ENCODE measurements at regions not wholly inside any gene's neighbourhood (a gene's known extent, or its start where the extent isn't known, plus 50 kb on each side); places are given as distances from the start of the nearest gene placed in this dataset.

DNA sequence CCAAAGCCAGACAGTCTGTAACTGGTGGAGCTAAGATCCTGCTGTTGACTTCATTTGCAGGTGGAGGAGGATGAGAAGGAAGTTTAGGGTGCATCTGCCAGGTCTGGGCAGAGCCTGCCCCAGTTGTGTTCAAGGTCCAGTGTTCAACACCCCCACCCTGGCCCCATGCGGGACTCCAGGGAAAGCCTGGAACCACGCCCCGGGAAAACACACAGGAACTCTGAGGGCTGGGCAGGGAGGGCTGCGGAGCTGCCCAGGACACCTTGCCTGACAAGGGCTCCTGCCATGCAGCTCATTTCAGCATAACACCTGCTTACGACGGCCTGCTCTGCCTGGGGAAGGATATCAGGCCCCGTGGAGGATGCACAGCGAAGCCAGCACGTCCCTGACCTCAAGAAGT is 286.3 kb downstream of the XXYLT1 start:
- TF ChIP-seq, protein P1, sequence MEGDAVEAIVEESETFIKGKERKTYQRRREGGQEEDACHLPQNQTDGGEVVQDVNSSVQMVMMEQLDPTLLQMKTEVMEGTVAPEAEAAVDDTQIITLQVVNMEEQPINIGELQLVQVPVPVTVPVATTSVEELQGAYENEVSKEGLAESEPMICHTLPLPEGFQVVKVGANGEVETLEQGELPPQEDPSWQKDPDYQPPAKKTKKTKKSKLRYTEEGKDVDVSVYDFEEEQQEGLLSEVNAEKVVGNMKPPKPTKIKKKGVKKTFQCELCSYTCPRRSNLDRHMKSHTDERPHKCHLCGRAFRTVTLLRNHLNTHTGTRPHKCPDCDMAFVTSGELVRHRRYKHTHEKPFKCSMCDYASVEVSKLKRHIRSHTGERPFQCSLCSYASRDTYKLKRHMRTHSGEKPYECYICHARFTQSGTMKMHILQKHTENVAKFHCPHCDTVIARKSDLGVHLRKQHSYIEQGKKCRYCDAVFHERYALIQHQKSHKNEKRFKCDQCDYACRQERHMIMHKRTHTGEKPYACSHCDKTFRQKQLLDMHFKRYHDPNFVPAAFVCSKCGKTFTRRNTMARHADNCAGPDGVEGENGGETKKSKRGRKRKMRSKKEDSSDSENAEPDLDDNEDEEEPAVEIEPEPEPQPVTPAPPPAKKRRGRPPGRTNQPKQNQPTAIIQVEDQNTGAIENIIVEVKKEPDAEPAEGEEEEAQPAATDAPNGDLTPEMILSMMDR (IDR thresholded peaks at IDR 0.05; ENCODE audit: low read depth, low read length, poor library complexity, severe bottlenecking), result no peak
- TF ChIP-seq EZH2phosphoT487 (IDR thresholded peaks at IDR 0.05; ENCODE audit: borderline replicate concordance, low read length), result no peak

All from DOHH2 (cell line).